GM12872 (cell line): ENCODE measurements at regions not wholly inside any gene's neighbourhood (a gene's known extent, or its start where the extent isn't known, plus 50 kb on each side); places are given as distances from the start of the nearest gene placed in this dataset.

Experiments used
- CTCF ChIP-seq: IDR thresholded peaks from 3 replicates; pipeline ENCODE4 v1.5.1; 2011; ENCODE audit warnings: low read depth, mild to moderate bottlenecking, low read length, moderate library complexity; ENCODE audit not compliant: insufficient read depth

DNA sequence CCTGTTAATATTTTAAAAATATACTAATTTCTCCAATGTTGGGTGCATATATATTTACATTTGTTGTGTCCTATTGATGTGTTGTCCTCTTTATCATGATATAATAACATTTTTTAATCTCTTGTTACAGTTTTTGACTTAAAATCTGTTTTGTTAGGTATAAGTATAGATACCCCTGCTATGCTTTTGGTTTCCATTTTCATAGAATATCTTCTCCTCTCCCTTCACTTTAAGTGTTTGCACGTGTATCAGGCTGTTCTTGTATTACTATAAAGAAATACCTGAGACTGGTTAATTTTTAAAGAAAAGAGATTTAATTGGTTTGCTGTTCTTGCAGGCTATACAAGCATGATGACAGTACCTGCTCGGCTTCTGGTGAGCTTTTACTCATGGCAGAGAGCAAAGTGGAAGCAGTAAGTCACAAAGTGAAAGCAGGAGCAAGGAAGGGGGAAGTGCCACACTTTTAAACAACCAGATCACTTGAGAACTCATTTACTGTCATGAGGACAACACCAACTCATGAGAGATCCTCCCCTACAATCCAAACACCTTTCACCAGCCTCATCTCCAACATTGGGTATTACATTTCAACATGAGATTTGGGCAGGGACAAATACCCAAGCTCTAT is 340.5 kb upstream of the SYNCRIP start:
- no peak for TF ChIP-seq CTCF

GRCh38 chr6:85977661-85978060 is 335.0 kb upstream of the SYNCRIP start:
- no peak for TF ChIP-seq CTCF

DNA sequence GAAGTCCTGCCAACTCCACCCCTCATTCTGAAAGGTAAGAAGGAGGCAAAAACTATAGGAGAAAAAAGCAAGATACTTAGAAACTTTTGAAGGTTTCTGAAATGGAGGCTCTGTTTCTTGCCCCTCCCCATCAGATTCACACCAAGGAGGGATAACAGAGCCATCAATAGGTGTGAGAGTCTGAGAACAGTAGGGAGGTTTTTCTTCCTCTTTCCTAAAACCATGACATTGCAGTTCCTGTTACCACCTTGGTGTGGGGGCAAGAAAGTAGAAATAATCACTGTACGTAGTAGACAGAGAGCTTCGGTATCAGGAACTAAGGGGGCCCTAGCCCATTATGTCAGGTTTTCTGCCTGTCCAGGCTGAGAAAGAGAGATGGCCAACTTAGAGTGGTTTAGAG is 333.3 kb upstream of the SYNCRIP start:
- TF ChIP-seq CTCF, result no peak

DNA sequence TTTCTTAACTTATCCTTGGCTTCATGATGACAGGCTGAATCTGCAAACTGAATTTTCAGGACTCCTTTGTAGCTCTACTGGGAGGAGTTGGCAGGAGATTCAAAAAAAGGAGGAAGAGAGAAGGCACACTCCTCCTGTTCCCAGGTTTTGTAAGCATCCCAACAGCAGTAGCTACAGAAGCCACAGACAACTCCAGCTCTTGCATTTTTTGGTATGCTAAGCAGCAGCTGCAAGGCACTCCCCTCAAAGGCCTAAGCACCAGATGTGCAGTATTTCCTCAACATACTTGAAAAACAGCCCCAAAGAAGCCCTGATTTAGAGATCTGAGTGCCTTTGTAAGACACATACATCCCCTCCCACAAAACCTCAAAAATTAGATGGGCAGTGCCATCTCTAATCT is 328.6 kb upstream of the SYNCRIP start:
- TF ChIP-seq CTCF, result no peak

DNA sequence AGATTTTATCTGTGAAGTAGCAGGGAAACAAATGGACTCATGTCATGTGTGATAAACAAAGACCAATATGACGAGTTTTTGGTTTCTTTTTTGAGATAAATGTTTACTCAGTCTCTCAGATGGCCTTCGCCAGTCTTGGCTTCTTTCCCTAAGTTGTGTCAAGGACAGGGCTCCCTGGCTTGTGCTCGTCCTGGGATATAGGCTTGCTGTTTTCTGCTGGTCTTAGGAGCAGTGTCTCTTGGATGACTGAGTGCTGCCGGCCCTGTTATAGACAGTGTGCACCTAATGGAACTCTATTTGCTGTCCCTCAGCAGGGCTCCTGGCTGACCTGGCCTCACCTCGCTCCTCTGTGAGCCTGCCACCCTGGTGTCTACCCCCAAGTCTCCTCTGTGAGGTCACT is 324.1 kb upstream of the SYNCRIP start:
- no peak for TF ChIP-seq CTCF

GRCh38 chr6:85961746-85962145 is 319.1 kb upstream of the SYNCRIP start:
- no peak for TF ChIP-seq CTCF

DNA sequence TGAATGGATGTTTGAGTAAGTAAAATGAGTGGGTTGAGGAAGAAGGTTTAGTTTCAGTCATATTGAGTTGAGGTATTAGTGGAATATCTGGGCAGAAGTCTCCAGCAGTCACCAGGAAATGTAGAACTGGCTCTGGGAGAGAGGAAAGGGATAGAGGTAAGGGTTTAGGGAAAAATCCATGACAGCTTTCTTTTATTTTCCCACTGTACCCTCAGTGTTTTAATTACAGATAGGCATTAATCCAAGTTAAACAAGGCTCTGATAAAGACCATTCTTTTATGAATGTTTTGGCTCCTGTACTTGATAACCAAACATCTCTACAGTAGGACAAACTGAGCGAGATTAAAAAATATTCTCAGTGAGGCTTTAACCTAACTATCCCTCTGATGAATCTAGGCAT is 318.4 kb upstream of the SYNCRIP start:
- TF ChIP-seq CTCF, result no peak

- TF ChIP-seq CTCF, result no peak
Observed at GRCh38 chr6:85948481-85948880, 305.8 kb upstream of the SYNCRIP start.
